ENCODE measurements at regions not wholly inside any gene's neighbourhood (a gene's known extent, or its start where the extent isn't known, plus 50 kb on each side); places are given as distances from the start of the nearest gene placed in this dataset.
"Not testable (repeated sequence)": the region's sequence is repeated elsewhere in the genome, so short reads cannot be mapped to it uniquely, and the experiment has no call there.

DNA sequence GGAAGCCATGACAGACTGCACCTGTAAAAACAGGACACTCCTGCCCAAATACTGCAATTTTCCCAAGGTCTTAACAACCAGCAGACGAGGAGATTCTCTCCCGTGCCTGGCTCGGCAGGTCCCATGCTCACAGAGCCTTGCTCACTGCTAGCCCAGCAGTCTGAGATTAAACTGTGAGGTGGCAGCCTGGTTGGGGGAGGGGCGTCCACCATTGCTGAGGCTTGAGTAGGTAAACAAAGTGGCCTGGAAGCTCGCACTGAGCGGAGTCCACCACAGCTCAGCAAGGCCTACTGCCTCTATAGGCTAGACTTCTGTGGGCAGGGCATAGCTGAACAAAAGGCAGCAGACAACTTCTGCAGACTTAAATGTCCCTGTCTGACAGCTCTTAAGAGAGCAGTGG, 80.3 kb downstream of the ANXA5 start:
- not testable (repeated sequence) for DNase-seq (ENCODE audit: extremely low read depth in 1 of 2, low read depth in 1 of 2)

DNA sequence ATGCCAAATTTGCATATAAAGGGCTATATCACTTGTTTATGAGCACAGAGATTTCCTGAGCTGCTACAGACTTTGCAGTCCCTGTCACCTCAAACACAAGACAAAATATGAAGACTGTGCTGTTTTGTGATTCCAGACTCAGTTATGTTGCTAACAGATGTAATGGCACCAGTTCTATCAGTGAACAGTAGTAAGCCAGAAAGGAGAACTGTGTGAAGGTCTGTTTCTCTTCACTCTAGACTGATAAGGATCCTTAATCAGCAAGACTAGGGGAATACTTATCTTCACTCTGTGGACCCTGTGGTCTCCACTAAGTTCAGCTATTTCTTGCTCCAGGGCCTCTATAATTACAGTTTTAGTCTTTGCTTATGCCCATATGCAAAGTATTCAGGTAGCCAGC, 82.7 kb downstream of the ANXA5 start:
- no peak for DNase-seq (ENCODE audit: extremely low read depth in 1 of 2, low read depth in 1 of 2)

DNA sequence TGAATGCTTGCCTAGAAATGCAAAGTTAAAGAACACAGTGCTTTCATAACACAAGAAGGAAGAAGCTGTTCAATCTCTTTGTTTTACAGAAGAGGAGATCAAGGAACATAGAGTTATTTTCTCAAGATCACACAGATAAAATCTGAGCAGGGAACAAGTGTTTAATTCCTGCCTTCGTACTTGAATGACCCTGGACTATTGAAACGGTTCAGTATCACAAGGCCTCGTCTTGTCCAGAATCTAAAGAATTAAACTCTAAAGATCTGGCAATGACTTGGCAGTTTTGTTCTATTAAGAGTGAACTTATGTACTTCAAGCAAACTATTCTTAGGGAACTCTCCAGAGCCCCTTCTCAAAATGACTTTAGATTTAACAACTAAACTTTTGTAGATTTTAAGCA, 97.7 kb downstream of the ANXA5 start:
- DNase-seq (ENCODE audit: extremely low read depth in 1 of 2, low read depth in 1 of 2): no peak

DNA sequence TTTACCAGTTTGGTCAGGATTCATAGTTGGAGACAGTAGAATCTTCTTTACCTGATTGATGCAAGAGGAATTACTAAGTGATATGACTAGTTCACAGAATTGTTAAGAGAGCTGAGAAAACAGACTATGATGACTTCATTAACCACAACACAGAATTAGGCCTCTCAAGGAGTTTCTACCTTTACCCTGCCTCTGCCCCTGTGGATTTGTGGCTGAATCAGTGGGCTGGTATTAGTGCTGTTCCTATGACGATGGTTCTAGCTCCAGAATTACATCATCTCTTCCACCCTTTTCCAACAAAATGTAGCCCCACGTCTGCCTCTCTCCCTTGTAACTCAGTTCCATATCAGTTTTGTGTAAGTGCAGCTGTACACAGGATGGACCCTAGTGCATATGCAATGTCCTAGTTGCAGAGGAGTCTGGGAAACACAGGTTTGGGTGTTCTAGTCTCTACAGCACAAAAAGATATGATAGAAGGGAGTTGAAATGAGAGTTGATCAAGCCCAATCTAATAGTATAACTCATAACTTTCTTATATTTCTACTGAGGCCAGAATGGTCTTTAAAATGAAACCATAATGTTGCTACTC, 99.3 kb downstream of the ANXA5 start:
- no peak for DNase-seq (ENCODE audit: extremely low read depth in 1 of 2, low read depth in 1 of 2)

DNA sequence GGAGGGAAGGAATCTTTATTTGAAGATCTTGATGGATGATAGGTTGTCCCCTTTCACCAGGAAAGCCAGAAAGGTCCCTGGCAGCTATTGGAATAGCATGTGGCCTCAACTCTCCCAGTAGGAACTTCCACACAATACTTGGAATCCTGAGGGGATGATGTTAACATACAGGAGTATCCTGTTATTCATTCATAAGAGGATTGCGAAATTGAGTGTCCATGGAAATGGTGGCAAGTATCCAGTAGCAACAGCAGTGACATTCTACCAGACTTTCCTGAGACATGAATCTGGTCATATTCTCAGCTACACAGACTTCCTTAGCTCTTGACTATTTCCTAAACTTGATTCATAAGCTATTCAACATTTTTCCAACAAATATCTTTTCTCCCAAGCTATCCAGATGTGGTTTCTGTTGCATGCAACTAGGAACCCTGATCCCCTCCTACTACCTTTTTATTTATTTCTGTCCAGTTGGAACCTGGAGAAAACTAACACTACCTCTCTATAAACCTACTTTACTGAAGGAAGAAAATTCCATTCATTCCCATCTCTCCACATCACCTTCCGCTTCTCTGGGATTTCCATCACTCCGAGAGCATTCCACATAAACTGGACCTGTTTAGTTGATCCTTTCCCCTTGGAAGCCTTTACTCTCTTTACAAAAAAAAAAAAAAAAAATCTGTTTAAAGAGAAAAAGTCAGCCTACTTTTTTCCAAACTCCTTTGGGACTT, 101.8 kb downstream of the ANXA5 start:
- no peak for DNase-seq (ENCODE audit: extremely low read depth in 1 of 2, low read depth in 1 of 2)

DNA sequence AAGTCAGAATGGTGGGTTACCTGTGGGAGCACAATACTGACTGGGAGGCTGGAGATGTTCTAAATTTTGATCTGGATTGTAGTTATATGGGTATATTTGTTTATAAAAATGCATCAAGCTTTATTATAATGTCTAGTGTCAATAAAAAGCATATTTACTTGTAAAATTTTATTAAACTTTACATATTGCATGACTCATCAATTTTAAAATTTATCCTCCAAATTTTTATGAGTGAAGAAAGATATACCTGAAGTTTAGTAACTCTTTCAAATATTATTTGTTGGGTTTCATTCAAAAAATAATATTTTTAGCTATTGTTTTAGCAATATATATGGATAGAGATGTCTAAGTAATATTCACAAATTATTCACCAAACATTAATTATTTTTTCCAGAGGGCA, 103.0 kb downstream of the ANXA5 start:
- no peak for DNase-seq (ENCODE audit: extremely low read depth in 1 of 2, low read depth in 1 of 2)

DNA sequence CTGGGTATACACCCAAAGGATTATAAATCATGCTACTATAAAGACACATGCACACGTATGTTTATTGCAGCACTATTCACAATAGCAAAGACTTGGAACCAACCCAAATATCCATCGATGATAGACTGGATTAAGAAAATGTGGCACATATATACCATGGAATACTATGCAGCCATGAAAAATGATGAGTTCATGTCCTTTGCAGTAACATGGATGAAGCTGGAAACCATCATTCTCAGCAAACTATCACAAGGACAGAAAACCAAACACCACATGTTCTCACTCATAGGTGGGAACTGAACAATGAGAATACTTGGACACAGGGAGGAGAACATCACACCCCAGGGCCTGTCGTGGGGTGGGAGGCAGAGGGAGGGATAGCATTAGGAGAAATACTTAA, 104.5 kb downstream of the ANXA5 start:
- DNase-seq (ENCODE audit: extremely low read depth in 1 of 2, low read depth in 1 of 2): not testable (repeated sequence)

DNA sequence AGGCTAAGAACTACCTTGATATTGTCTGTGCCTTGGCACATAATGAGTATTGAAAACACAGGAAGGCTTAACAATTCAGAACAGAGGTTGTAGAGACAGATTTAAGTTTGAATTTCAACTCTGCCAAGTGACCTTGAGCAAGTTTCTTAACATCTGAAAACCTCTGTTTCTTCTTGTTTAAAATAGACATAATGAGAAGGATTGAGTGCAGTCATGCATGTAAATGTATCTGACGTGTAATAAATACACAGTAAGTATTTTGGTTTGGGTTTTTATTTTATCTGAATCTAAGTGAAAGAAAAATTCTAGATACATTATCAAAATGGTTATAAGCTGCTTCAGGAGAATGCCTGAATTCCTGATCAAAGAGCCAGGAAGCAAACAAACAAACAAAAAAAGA, 111.9 kb downstream of the ANXA5 start:
- no peak for DNase-seq (ENCODE audit: extremely low read depth in 1 of 2, low read depth in 1 of 2)

DNA sequence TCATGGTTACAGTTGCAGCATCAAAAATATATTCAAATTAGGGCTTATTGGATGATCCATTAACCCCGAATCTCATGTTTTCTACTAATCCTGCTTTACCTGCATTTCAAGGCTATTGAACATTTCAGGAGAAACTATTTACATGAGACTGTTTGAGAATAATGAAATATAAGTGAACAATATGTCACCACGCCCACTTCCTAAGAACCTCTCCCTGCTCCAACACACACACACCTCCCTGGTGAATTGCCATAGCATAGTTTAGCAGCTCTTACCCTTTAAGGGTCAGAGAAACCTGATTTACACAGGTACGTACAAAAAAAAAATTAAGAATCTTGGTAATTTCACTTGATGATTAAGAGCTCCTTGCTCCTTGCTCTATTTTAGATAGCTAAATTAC, 113.4 kb downstream of the ANXA5 start:
- DNase-seq (ENCODE audit: extremely low read depth in 1 of 2, low read depth in 1 of 2): no peak

DNA sequence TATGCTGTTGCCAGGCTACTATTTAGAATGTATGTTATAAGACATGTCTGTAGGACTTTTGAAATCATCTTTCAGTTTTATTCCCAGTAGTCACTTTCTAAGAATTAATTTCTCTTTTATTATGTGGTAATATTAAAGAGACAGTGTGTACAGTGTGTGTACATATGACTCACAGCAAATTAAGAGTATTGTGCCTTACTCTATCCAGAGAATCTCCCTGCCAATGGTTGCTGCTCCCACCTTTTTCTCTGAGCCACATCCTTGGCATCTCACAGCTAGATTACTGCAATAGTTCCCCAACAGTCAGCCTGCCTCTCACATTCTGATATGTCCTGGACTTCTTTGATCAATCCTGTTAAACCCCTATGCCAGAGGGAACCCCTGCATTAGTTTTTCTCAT, 114.5 kb downstream of the ANXA5 start:
- DNase-seq (ENCODE audit: extremely low read depth in 1 of 2, low read depth in 1 of 2): no peak

DNA sequence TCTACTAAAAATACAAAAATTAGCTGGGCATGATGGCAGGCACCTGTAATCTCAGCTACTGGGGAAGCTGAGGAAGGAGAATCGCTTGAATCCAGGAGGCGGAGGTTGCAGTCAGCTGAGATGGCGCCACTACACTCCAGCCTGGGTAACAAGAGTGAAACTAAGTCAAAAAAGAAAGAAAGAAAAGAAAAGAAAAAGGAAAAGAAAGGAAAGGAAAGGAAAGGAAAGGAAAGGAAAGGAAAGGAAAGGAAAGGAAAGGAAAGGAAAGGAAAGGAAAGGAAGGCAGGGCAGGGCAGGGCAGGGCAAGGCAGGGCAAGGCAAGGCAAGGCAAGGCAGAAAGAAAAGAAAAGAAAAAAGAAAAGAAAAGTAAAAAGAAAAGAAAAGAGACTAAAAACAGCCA, 121.4 kb downstream of the ANXA5 start:
- DNase-seq (ENCODE audit: extremely low read depth in 1 of 2, low read depth in 1 of 2): not testable (repeated sequence)

DNA sequence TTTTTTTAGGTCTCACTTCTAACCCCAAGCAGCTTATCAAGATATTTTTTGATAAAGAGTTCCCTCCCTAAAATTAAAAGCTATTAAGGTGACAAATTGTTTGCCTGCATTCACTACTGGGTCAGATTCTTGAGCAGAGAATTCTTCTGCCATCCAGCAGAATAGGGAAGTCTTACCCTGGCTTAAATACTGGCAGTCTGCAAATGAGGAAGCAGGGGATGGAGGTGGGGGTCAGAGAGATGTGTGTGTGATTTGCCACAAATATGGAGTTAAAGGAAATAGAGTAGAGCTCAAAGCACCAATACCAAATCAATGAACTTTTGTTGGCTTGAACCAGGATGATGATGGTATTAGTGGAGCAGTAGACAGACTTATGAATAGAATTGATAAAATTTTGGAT, 122.2 kb downstream of the ANXA5 start:
- no peak for DNase-seq (ENCODE audit: extremely low read depth in 1 of 2, low read depth in 1 of 2)

DNA sequence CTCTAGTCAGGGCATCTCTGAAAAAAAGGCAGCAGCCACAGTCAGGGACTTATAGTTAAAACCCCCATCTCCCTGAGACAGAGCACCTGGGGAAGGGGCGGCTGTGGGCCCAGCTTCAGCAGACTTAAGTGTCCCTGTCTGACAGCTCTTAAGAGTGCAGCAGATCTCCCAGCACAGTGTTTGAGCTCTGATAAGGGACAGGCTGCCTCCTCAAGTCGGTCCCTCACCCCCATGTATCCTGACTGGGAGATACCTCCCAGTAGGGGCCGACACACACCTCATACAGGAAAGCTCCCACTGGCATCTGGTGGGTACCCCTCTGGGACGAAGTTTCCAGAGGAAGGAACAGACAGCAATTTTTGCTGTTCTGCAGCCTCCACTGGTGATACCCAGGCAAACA, 129.0 kb downstream of the ANXA5 start:
- no peak for DNase-seq (ENCODE audit: extremely low read depth in 1 of 2, low read depth in 1 of 2)

DNA sequence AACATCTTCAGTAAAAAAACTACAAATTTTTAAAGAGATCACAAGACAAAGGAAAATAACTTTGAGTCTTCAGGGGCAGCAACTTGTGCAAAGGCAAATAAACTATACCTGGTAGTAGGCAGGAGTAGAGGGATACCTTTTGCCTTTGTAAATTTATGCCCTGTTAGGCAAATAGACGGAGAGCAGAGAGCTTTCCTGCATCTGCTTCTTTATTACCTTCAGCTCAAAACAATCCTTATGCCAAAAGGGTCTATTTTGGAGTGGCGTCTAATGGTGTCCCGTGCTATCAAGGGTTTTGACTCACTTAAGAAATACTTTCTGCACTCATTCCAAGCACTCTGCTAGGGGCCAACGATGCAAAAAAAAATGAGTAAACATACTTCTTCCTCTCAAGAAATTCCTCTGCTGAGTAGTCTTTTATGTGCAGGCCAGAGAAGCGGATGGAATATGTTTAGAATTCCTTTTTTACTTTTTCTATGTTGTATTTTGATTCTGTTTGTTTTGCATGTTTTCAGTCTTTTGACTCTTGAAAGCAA, 131.9 kb downstream of the ANXA5 start:
- no peak for DNase-seq (ENCODE audit: extremely low read depth in 1 of 2, low read depth in 1 of 2)

DNA sequence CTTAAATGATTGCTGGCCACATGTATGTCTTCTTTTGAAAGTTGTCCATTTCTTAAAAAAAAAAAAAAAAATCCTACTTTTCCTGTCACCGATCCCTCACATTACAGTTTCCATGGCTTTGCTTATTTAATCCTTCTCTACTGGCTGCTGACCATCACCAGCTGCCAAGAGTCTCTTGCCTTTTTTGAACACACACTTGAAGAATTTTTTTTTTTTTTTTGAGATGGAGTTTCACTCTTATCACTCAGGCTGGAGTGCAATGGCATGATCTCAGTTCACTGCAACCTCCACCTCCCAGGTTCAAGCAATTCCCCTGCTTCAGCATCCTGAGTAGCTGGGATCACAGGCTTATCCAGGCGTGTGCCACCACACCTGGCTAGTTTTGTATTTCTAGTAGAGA, 134.0 kb downstream of the ANXA5 start:
- DNase-seq (ENCODE audit: extremely low read depth in 1 of 2, low read depth in 1 of 2): no peak

DNA sequence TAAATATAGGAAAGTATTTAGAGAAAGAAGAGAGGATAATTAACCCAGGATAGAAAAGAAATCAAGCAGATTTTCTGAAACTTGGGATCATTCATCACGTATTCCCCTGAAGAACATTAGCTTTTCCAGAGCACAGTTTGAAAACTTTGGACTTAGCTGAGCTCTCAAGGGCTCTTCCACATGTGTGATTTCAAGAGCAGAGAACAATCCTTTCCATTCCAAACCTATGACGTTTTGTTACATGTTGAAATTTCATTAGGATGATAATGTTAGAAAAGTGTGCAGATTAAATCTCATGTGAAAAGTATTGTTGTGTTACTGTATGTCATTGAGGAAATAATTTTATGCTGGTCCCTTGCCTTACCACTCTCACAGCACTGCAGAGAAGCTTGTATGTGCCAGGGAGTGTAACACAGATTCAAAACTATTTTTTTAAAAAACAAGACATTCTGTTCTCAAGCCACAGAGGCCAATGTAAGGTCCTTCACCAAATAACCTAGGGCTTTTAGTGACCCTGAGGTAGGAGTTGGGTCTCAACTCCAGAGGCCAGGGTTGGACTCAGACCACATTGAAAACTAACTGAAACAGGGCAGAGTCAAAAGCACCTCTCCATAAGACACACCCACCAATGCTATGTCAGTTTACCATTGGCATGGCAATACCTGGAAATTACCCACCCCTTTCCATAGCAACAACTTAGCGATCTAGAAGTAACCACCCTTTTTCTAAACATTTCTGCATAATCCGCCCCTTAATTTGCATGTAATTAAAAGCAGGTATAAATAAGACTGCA, 141.3 kb downstream of the ANXA5 start:
- DNase-seq (ENCODE audit: extremely low read depth in 1 of 2, low read depth in 1 of 2): no peak

DNA sequence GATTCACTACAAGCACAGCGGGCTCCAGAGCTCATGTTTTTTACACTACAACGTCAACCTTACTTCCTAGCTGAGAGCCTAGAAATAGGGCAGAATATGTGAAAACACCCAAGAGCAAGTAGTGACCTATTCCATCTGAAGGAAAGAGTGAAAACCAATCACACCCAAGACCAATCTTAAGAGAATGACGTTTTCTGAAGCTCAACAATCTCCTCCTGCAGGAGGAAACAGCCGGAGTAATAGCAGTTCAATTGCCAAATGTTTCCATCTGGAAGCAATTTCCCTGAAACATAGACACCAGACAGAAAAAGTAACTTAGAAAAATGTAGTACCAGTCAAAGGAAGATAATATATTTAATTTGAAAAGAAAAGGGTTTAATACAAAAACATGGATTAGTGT, 142.4 kb downstream of the ANXA5 start:
- no peak for DNase-seq (ENCODE audit: extremely low read depth in 1 of 2, low read depth in 1 of 2)

DNA sequence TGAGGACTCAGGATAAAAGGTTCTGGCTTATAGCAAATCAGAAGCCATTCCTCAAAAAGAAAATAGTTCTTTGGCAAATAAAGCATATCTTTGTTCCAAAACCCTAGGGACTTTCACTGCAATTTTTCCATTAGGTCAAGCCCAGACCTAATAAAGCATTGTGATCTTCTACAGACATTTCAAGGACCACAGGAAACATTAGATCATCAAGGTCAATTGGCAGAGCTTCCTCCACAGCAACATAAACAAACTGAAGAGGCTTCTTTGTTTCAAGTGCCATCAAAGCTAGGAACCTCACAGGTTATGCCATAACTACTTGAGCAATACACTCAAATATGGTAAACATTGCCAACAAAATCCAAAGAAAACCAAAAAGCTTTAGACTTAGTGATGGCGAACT, 144.9 kb downstream of the ANXA5 start:
- DNase-seq (ENCODE audit: extremely low read depth in 1 of 2, low read depth in 1 of 2): no peak

DNA sequence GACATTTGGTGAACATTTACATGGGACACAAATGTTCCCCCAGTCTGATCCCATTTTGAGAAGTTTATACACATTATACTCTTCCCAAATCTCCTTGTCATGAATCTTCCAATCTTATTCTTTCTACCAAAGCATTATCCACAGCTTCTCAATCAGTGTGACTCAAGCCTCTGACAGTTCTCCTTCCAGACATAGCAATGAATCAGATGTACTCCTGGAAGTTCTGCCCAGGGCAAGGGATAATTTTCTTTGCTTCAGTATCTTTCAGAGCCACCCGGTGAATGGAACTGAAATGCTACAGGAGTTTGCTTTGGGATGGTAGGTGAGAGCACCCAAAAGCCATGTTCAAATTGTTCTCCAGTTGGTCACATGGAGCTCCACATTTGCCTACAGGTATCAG, 145.5 kb downstream of the ANXA5 start:
- no peak for DNase-seq (ENCODE audit: extremely low read depth in 1 of 2, low read depth in 1 of 2)

DNA sequence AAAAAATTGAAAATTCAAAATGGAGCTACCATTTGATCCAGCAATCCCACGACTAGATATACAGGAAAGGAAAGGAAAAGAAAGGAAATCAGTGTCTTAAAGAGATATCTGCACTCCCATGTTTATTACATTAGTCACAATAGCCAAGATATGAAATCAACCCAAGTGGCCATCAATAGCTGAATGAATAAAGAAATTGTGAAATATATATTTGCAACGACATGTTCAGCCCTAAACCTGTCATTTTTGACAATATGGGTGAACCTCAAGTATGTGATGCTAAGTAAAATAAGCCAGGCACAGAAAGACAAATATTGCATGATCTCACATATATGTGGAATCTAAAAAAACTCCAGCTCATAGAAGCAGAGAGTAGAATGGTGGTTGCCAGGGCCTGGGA, 155.1 kb downstream of the ANXA5 start:
- no peak for DNase-seq (ENCODE audit: extremely low read depth in 1 of 2, low read depth in 1 of 2)

DNA sequence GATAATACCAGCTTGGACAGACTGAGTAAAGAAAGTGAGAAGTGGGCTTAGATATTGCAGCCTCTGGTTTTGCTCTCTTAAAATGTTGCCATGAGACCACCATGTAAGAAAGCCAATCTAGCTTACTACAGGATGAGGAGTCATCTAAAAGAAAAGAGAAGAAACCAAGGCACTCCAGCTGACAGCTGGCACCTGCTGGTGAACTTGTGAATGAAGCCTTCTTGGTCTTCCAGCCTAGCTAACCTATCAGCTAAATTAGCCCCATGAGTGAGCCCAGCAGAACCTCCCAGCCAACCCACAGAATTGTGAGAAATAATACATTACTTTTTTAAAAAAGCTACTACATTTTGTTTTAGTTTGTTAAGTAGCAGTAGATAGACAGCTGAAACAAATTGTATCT, 154.5 kb upstream of the QRFPR start:
- DNase-seq (ENCODE audit: extremely low read depth in 1 of 2, low read depth in 1 of 2): no peak

DNA sequence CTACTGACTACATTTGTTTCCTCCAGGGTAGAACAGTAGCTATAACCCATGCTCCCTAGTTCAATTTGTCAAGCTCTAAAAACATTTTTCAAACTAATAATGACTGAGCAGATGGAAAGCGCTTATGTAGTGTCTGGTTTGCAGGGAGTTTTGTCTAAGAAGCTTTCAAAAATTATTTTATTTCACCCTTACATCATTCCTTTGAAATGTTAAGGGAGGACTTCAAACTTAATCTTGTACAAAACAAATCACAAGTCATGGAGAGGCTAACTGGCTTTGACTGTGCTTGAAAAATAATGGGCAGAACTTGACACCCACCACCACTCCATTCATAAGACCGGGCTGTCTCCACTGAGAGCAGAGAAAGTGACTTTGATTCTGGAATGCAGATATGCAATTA, 153.4 kb upstream of the QRFPR start:
- DNase-seq (ENCODE audit: extremely low read depth in 1 of 2, low read depth in 1 of 2): no peak

All from activated CD8-positive, alpha-beta memory T cell treated with anti-CD3 and anti-CD28 coated beads for 1 hour (primary cell).